ENCODE measurements at regions not wholly inside any gene's neighbourhood (a gene's known extent, or its start where the extent isn't known, plus 50 kb on each side); places are given as distances from the start of the nearest gene placed in this dataset.
"Not testable (repeated sequence)": the region's sequence is repeated elsewhere in the genome, so short reads cannot be mapped to it uniquely, and the experiment has no call there.

- no peak for DNase-seq
These were observed 275.0 kb downstream of the CENPW start for GRCh38 chr6:126614642-126615504.

GRCh38 chr6:126616866-126617265 is 277.0 kb downstream of the CENPW start:
- DNase-seq, result no peak

DNA sequence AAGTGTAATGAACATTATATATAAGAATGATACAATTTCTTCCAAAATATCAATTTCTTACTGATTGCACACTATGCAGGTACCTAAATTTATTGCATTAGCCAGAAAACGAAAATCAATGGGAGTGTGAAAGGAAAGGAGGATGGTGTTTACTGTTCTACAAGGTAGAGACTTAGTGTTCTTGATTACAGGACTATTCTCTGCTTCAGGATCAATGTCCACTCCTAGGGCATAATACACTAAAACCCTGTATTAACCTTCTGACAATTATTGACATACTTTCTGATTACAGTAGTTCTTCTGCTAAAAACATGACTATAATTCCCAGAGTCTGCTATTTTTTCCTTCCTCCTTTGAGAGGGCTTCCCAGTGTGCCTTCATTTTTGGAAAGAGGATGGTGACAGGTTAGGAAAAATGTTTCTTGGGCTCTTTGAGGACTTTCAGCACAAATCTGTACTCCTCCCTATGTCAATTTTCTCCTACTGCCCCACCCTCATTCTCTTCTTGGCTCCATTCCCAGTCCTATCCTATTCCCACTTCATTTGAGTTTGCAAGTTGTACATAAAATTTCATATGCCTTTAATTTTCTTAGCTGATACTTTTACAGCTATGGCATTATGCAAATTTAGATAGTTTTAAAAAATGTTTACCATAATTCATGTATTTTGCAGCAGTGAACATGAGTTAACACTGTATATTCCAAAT is 278.9 kb downstream of the CENPW start:
- DNase-seq, result peak; percentile 1

- no peak for DNase-seq
These were observed 280.8 kb downstream of the CENPW start for GRCh38 chr6:126620719-126621118.

DNA sequence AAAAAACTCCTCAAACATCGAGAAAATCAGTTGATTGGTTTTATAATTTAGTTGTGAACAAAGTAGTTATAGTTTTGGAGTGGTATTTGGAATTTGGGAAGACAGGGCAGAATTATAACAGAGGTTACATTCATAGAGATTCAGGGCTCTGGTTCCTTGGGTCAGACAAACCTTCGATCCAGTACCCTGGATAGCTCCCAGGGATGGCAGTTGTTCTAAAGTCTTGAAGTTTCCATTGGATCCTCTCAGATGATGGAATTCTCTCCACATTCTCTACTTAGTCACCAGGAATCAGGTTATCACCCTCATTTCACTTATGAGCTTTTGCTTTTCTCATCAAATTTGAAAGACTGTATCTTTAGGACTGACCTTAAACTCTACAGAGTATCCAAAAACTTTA is 285.1 kb downstream of the CENPW start:
- DNase-seq, result no peak

DNA sequence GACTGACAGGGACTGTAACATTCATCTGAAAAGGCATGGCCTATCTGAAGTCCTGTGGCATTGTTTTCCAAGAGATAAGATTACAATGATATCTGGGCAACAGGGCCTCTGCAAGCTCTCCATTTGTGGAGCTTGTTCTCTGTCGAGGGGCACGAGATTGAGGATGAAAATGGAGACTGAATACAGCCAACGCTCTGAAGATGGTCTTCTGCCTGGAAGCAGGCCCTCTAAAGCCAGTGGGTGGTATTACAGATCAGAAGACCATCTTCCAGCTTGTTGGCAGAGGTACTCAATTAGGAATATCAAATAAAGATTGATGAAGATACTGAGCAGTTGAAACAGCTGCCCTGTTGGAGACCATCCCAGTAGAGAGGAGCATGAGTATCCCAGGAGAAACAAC is 288.2 kb downstream of the CENPW start:
- no peak for DNase-seq

GRCh38 chr6:126631363-126631762 is 291.4 kb downstream of the CENPW start:
- DNase-seq, result no peak

DNA sequence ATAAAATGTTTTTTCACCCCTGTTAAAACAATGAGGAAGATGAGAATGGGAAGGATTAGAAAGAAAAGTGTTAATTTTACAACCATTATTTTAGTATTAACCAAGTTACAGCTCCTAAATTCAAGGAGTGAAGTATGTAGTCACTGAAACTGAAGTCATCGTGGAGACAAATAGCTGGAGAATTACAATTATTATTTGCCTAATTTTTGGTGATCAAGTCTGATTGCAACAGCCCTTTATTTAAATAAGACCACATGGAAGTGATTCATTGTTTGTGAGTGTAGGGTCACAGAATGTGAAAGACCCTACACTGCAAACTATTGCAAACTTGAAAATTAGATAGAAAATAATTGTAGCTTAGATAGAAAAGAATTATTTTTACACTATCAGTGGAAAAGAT is 292.4 kb downstream of the CENPW start:
- DNase-seq, result no peak

- DNase-seq, result no peak
These were observed 293.5 kb downstream of the CENPW start for GRCh38 chr6:126633373-126633772.

GRCh38 chr6:126640356-126640755 is 300.4 kb downstream of the CENPW start:
- DNase-seq, result no peak

- no peak for DNase-seq
These were observed 301.0 kb downstream of the CENPW start for GRCh38 chr6:126640921-126641320.

- no peak for DNase-seq
These were observed 301.7 kb downstream of the CENPW start for GRCh38 chr6:126641641-126642040.

GRCh38 chr6:126643352-126643751 is 303.4 kb downstream of the CENPW start:
- DNase-seq, result no peak

DNA sequence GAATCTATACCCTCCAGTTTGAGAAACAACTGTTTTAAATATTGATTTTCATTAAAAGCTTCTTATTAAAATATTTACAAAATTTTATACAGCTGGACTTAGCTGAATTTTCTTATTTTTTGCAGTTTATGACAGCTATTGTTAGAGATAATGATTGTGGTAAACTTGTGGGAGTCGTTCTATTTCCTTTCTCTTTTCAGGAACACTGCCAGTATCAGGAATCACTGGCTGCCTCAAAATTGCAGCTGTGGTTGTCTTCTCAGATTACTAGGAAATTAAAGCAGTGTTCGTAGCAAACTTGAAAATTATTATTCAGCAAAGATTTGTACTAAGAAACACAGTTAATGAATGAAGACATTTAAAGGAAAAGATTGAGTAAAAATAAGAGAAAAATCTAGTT is 311.0 kb downstream of the CENPW start:
- no peak for DNase-seq

GRCh38 chr6:126657561-126658175 is 317.8 kb downstream of the CENPW start:
- peak; percentile 12 for DNase-seq

GRCh38 chr6:126660376-126660775 is 320.5 kb downstream of the CENPW start:
- no peak for DNase-seq

GRCh38 chr6:126661646-126662045 is 321.7 kb downstream of the CENPW start:
- DNase-seq, result no peak

GRCh38 chr6:126662966-126663365 is 323.1 kb downstream of the CENPW start:
- DNase-seq, result no peak

GRCh38 chr6:126664271-126664670 is 324.4 kb downstream of the CENPW start:
- no peak for DNase-seq

GRCh38 chr6:126665551-126665950 is 325.6 kb downstream of the CENPW start:
- DNase-seq, result no peak

- no peak for DNase-seq
These were observed 327.2 kb downstream of the CENPW start for GRCh38 chr6:126667071-126667470.

- no peak for DNase-seq
These were observed 327.8 kb downstream of the CENPW start for GRCh38 chr6:126667728-126668127.

DNA sequence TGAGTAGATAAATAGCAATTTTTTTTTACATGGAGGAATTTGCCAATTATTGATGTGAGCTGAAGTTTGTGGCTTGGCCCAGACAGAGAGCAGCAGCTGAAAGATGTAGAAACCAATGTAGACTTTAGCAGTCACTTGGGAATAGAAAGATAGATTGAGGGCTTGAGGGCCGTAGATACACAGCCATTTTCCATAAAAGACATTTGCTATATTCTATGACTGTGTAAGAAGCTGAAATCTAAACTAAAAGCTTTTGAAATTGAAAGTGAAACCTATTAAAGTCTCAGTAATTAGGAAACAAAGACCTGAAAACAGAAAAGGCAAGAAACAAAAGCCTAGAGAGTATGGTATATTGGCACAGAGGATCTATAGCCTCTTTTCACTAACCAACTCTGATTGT is 332.7 kb downstream of the CENPW start:
- DNase-seq, result no peak

DNA sequence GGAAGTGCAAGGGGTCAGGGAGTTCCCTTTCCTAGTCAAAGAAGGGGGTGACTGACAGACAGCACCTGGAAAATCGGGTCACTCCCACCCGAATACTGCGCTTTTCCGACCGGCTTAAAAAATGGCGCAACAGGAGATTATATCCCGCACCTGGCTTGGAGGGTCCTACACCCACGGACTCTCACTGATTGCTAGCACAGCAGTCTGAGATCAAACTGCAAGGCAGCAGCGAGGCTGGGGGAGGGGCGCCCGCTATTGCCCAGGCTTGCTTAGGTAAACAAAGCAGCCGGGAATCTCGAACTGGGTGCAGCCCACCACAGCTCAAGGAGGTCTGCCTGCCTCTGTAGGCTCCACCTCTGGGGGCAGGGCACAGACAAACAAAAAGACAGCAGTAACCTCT is 333.8 kb downstream of the CENPW start:
- DNase-seq, result not testable (repeated sequence)

Measured in COR-L47 (cell line).